ENCODE measurements at regions not wholly inside any gene's neighbourhood (a gene's known extent, or its start where the extent isn't known, plus 50 kb on each side); places are given as distances from the start of the nearest gene placed in this dataset.
"Not testable (repeated sequence)": the region's sequence is repeated elsewhere in the genome, so short reads cannot be mapped to it uniquely, and the experiment has no call there.

DNA sequence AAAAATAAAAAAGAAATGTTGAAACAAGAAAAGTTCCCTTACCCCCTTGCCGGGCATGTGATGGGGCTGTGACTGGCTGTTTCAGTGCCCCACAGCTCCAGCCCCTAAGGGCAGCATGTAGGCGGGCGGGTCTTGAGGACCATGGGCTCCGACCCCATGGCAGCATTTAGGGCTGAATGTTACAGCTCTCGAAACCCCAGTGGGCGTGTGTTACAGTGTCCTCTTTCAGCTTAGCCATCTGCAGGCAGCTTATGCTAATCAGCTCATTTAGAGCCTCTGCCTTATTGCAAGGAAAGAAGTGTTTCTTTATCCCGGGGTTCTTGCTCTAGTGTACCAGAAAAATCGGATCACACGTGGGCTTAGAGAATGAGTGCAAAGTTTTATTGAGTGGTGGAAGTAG, 497.4 kb upstream of the CYLC2 start:
- Histone ChIP-seq H3K36me3 (ENCODE audit: low read length) (no peaks in the 10 kb centered on the region), H3K4me3 (ENCODE audit: insufficient read depth, low read length, poor library complexity, severe bottlenecking) (no peak overlapping the region), H3K9me3 (ENCODE audit: insufficient read depth, low read length) (no peaks in the 10 kb centered on the region), H3K79me2 (ENCODE audit: insufficient read depth, low read length) (no peaks in the 10 kb centered on the region), H3K9me2 (replicated peaks; ENCODE audit: insufficient read depth, low read length) (no peaks in the 10 kb centered on the region), H2AFZ (ENCODE audit: low read depth, low read length, severe bottlenecking) (no peak overlapping the region), H3K27me3 (ENCODE audit: low read length) (no peaks in the 10 kb centered on the region), H4K20me1 (ENCODE audit: low read depth, low read length) (no peaks in the 10 kb centered on the region), H3K27ac (ENCODE audit: low read depth, low read length) (no peak overlapping the region), H3F3A (ENCODE audit: insufficient read depth) (no peaks in the 10 kb centered on the region), H3K4me2 (ENCODE audit: low read depth, low read length, poor library complexity, severe bottlenecking) (no peak overlapping the region), H3K9ac (ENCODE audit: low read length) (no peak overlapping the region)
- TF ChIP-seq CTCF (IDR thresholded peaks at IDR 0.05; ENCODE audit: insufficient read depth, low read length, poor library complexity, severe bottlenecking) = no peak
- no peak for TF ChIP-seq EZH2phosphoT487 (conservative IDR thresholded peaks at IDR 0.05; ENCODE audit: low read length)

GRCh38 chr9:102486976-102487375, 508.2 kb upstream of the CYLC2 start:
- not testable (repeated sequence) for H3K4me2 ChIP-seq (ENCODE audit: low read depth, low read length, poor library complexity, severe bottlenecking); H3K27ac ChIP-seq (ENCODE audit: low read depth, low read length); H3K9me2 ChIP-seq (replicated peaks; ENCODE audit: insufficient read depth, low read length); H3F3A ChIP-seq (ENCODE audit: insufficient read depth); H3K4me3 ChIP-seq (ENCODE audit: insufficient read depth, low read length, poor library complexity, severe bottlenecking); H2AFZ ChIP-seq (ENCODE audit: low read depth, low read length, severe bottlenecking); H3K27me3 ChIP-seq (ENCODE audit: low read length); H3K36me3 ChIP-seq (ENCODE audit: low read length); H3K9ac ChIP-seq (ENCODE audit: low read length); H3K79me2 ChIP-seq (ENCODE audit: insufficient read depth, low read length); H4K20me1 ChIP-seq (ENCODE audit: low read depth, low read length); H3K9me3 ChIP-seq (ENCODE audit: insufficient read depth, low read length)

GRCh38 chr9:102483651-102484050, 511.5 kb upstream of the CYLC2 start:
- TF ChIP-seq CTCF (IDR thresholded peaks at IDR 0.05; ENCODE audit: insufficient read depth, low read length, poor library complexity, severe bottlenecking) = no peak
- TF ChIP-seq EZH2phosphoT487 (conservative IDR thresholded peaks at IDR 0.05; ENCODE audit: low read length) = no peak
- H3K27ac ChIP-seq (ENCODE audit: low read depth, low read length) = no peak overlapping the region
- H3K4me3 ChIP-seq (ENCODE audit: insufficient read depth, low read length, poor library complexity, severe bottlenecking) = no peak overlapping the region
- H3K27me3 ChIP-seq (ENCODE audit: low read length) = no peaks in the 10 kb centered on the region
- no peaks in the 10 kb centered on the region for H3K9me2 ChIP-seq (replicated peaks; ENCODE audit: insufficient read depth, low read length)
- H3K4me2 ChIP-seq (ENCODE audit: low read depth, low read length, poor library complexity, severe bottlenecking) = no peak overlapping the region
- H3K9ac ChIP-seq (ENCODE audit: low read length) = no peak overlapping the region
- no peak overlapping the region for H2AFZ ChIP-seq (ENCODE audit: low read depth, low read length, severe bottlenecking)
- no peaks in the 10 kb centered on the region for H3F3A ChIP-seq (ENCODE audit: insufficient read depth)
- no peaks in the 10 kb centered on the region for H3K9me3 ChIP-seq (ENCODE audit: insufficient read depth, low read length)
- no peaks in the 10 kb centered on the region for H3K36me3 ChIP-seq (ENCODE audit: low read length)
- no peaks in the 10 kb centered on the region for H3K79me2 ChIP-seq (ENCODE audit: insufficient read depth, low read length)
- no peaks in the 10 kb centered on the region for H4K20me1 ChIP-seq (ENCODE audit: low read depth, low read length)

- no peaks in the 10 kb centered on the region for H3K9me3 ChIP-seq (ENCODE audit: insufficient read depth, low read length)
- H3K79me2 ChIP-seq (ENCODE audit: insufficient read depth, low read length) = no peaks in the 10 kb centered on the region
- no peak overlapping the region for H2AFZ ChIP-seq (ENCODE audit: low read depth, low read length, severe bottlenecking)
- no peak overlapping the region for H3K4me3 ChIP-seq (ENCODE audit: insufficient read depth, low read length, poor library complexity, severe bottlenecking)
- no peaks in the 10 kb centered on the region for H3K9me2 ChIP-seq (replicated peaks; ENCODE audit: insufficient read depth, low read length)
- H3F3A ChIP-seq (ENCODE audit: insufficient read depth) = no peaks in the 10 kb centered on the region
- no peaks in the 10 kb centered on the region for H3K27me3 ChIP-seq (ENCODE audit: low read length)
- no peak overlapping the region for H3K9ac ChIP-seq (ENCODE audit: low read length)
- H3K4me2 ChIP-seq (ENCODE audit: low read depth, low read length, poor library complexity, severe bottlenecking) = no peak overlapping the region
- H3K27ac ChIP-seq (ENCODE audit: low read depth, low read length) = no peak overlapping the region
- no peaks in the 10 kb centered on the region for H3K36me3 ChIP-seq (ENCODE audit: low read length)
- H4K20me1 ChIP-seq (ENCODE audit: low read depth, low read length) = no peaks in the 10 kb centered on the region
- TF ChIP-seq EZH2phosphoT487 (conservative IDR thresholded peaks at IDR 0.05; ENCODE audit: low read length) = no peak
- no peak for TF ChIP-seq CTCF (IDR thresholded peaks at IDR 0.05; ENCODE audit: insufficient read depth, low read length, poor library complexity, severe bottlenecking)
These were observed 512.4 kb upstream of the CYLC2 start for GRCh38 chr9:102482776-102483175.
